ENCODE measurements at regions not wholly inside any gene's neighbourhood (a gene's known extent, or its start where the extent isn't known, plus 50 kb on each side); places are given as distances from the start of the nearest gene placed in this dataset.

GRCh38 chr3:110296885-110297284, 774.7 kb upstream of the NECTIN3 start:
- no peak overlapping the region for H4K91ac ChIP-seq (ENCODE audit: insufficient read length, low read depth, low read length)
- no peak overlapping the region for H3K4me3 Mint-ChIP-seq
- no peaks in the 10 kb centered on the region for H4K20me1 ChIP-seq (ENCODE audit: control insufficient read depth, insufficient read depth, insufficient read length)
- no peak overlapping the region for H3K4me2 ChIP-seq (ENCODE audit: insufficient read depth, insufficient read length, low read length)
- no peak overlapping the region for H3T11ph ChIP-seq (ENCODE audit: low read length)
- H3K4me1 ChIP-seq (ENCODE audit: insufficient read depth, low read length): no peaks in the 10 kb centered on the region
- H3K4ac ChIP-seq (ENCODE audit: low read depth, low read length): no peak overlapping the region
- H3K18ac ChIP-seq (ENCODE audit: insufficient read length, low read depth, low read length): no peak overlapping the region
- H3K9me3 ChIP-seq (ENCODE audit: control insufficient read depth, low read depth, low read length): peaks cover 16% of the 10 kb centered on the region
- no peak overlapping the region for H4K5ac ChIP-seq (ENCODE audit: insufficient read length, low read depth, low read length)
- no peak overlapping the region for H2BK5ac ChIP-seq (ENCODE audit: insufficient read length, low read length)
- no peak for TF ChIP-seq CTCF (conservative IDR thresholded peaks at IDR 0.05)
- no peak overlapping the region for H2AK5ac ChIP-seq (ENCODE audit: insufficient read length, low read length)
- DNase-seq: no peak
- H3K23ac ChIP-seq (ENCODE audit: insufficient read length, low read depth, low read length): no peak overlapping the region
- H3K79me2 ChIP-seq (ENCODE audit: insufficient read depth, low read length): no peaks in the 10 kb centered on the region
- H2BK20ac ChIP-seq (ENCODE audit: low read depth, low read length, poor library complexity, severe bottlenecking): no peak overlapping the region
- no peaks in the 10 kb centered on the region for H3K79me1 ChIP-seq (ENCODE audit: insufficient read depth, low read depth, low read length, poor library complexity, severe bottlenecking)
- H3K9me3 Mint-ChIP-seq: peaks cover 26 to 28% of the 10 kb centered on the region in 2 experiments
- no peaks in the 10 kb centered on the region for H3K23me2 ChIP-seq (ENCODE audit: insufficient read length, low read depth, low read length, poor library complexity, severe bottlenecking)
- no peak overlapping the region for H3K14ac ChIP-seq (ENCODE audit: insufficient read depth, low read length)
- H2AFZ ChIP-seq (ENCODE audit: low read length): no peak overlapping the region
- no peak overlapping the region for H3K56ac ChIP-seq (ENCODE audit: insufficient read length, low read depth, low read length)
- H3K27ac ChIP-seq (ENCODE audit: insufficient read length, low read depth, low read length): no peak overlapping the region
- H3K9ac ChIP-seq (ENCODE audit: extremely low read depth, insufficient read length, low read length): no peak overlapping the region
- no peak overlapping the region; a peak in 1 of 7 replicates for H3K27ac Mint-ChIP-seq
- peaks cover 7 to 8% of the 10 kb centered on the region in 2 experiments; a peak in 2 of 4 replicates for H3K4me1 Mint-ChIP-seq
- no peak overlapping the region for H4K8ac ChIP-seq (replicated peaks; ENCODE audit: insufficient read length, low read depth, low read length)
- H3K27me3 ChIP-seq (ENCODE audit: insufficient read depth, low read length): no peaks in the 10 kb centered on the region
- WGBS (ENCODE audit: extremely low coverage, insufficient read length, low lambda C conversion rate): no CpG with 5 or more reads among the region's 1 CpG
- no peak overlapping the region for H2BK15ac ChIP-seq (ENCODE audit: low read depth, low read length)
- no peaks in the 10 kb centered on the region for H3K27me3 Mint-ChIP-seq (ENCODE audit: low read depth)
- no peak overlapping the region for H2BK120ac ChIP-seq (ENCODE audit: low read depth, low read length, poor library complexity, severe bottlenecking)
- H3K36me3 Mint-ChIP-seq (ENCODE audit: insufficient read depth in 1 of 3, low read depth in 3 of 3): peaks cover 26 to 32% (median 29%) of the 10 kb centered on the region in 3 experiments
- H2BK12ac ChIP-seq (ENCODE audit: insufficient read length, low read depth, low read length): no peak overlapping the region

Data from H9 (cell line).